DMS53 (cell line): ENCODE measurements at regions not wholly inside any gene's neighbourhood (a gene's known extent, or its start where the extent isn't known, plus 50 kb on each side); places are given as distances from the start of the nearest gene placed in this dataset.
"Not testable (repeated sequence)": the region's sequence is repeated elsewhere in the genome, so short reads cannot be mapped to it uniquely, and the experiment has no call there.

Experiments used
- DNase-seq: peaks from one replicate; lab custom pipeline; 2025; lab: John Stamatoyannopoulos, UW

DNA sequence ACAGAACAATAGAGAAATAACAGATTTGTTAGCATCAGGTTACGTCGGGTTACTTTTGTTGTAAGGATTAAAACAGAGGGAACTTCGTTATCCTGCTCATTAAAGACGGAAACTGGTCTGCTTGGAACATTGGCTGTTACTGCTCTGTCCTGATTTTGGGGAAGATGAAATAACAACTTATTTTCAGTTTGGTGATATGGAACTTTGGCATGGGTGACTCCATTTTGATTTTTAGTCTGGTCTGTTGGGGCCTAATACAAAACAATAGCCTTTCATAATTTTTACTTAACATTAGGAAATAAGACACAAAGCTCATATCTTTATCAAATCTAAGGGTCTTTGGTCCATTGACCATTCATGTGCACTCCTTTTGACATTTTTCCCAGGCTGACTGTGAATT, 220.5 kb upstream of the DUSP10 start:
- DNase-seq, result no peak

DNA sequence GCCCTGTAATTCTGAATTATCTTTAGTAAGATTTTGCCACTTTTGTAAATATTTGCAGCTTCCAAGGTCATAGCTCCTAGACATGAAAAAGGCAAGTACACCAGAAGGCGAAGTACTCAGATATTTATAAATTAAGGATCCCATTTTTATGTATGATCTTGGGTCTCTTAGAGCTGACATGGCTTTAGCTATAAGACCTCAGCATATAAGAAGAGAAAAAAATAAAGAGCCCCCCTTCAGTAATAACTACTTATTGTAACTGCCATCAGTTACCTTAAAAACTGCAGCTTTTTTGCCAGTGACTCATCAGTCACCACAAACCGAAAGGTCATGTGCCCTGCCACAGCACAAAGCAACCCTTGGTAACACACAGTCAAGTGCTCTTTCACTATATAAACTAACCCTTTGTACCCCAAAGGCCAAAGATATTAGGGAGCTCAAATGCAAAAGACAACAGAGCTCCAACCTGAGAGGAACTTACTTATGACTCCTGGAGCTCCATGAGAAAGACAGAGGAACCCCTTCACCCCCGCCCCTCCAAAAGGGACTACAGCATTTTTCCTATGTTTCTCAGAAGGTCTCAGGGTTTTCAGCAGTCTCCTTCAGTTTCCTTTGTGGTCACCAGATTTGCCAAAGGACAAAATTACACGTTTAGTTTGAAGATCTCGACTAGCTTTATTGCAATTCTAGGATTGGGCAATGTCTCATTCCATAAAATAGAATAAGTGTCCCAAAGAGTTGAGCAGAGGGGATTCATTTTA, 219.8 kb upstream of the DUSP10 start:
- peak; percentile 81 for DNase-seq

DNA sequence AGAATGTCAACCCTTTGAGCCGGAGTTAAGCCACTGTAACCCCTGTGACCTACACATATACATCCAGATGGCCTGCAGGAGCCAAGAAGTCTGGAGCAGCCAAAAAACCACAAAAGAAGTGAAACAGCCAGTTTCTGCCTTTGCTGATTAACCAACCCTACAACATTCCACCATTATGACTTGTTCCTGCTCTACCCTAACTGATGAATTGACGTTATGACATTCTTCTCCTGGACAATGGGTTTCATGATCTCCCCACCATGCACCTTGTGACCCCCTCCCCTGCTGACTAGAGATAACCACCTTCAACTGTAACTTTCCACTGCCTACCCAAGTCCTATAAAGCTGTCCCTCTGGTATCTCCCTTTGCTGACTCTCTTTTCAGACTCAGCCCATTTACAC, 216.3 kb upstream of the DUSP10 start:
- not testable (repeated sequence) for DNase-seq

DNA sequence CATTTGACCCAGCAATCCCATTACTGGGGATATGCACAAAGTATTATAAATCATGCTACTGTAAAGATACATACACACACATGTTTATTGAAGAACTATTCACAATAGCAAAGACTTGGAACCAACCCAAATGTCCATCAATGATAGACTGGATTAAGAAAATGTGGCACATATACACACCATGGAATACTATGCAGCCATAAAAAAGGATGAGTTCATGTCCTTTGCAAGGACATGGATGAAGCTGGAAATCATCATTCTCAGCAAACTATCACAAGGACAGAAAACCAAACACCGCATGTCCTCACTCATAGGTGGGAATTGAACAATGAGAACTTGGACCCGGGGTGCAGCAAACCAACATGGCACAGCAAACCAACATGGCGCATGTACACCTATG, 215.5 kb upstream of the DUSP10 start:
- DNase-seq, result not testable (repeated sequence)

DNA sequence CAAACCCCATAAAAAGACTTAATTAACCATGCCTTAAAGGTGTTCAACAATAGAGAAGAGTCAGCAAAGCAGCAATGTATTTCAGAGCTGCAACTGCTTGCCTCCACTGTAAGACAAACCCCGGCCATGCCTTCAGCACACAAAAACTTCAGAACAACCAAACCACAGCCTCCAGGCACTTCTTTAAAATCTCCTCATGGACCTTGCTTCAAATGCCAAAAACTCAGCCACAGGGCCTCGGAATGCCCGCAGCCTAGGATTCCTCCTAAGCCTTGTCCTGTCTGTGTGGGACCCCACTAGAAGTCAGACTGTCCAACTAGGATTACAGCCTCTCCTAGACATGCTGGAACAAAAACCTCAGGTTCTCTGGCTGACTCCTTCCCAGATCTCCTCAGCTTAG, 208.1 kb upstream of the DUSP10 start:
- no peak for DNase-seq

DNA sequence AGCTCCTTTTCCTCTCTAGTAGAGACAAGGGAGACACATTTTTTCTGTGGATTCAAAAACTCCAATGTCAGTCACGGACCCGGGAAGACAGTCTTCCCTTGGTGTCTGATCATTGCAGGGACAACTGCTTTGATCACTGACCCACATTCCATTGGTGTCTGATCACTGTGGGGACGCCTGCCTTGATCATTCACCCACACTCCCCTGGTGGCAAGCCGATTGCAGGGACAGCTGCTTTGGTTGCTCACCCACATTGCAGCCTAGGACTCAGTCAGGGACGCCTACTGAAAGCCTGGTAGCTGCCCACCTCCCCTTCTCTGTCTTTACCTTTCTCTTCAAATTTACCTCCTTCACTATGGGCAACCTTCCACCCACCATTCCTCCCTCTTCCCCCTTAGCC, 206.6 kb upstream of the DUSP10 start:
- no peak for DNase-seq

DNA sequence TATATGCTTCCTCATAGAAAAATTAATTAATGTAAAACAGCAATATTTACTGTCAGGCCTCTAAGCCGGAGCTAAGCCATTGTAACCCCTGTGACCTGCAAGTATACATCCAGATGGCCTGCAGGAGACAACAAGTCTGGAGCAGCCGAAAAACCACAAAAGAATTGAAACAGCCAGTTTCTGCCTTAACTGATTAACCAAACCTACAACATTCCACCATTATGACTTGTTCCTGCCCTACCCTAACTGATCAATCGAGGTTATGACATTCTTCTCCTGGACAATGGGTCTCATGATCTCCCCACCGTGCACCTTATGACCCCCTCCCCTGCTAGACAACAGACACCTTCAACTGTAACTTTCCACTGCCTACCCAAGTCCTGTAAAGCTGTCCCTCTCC, 205.8 kb upstream of the DUSP10 start:
- no peak for DNase-seq

DNA sequence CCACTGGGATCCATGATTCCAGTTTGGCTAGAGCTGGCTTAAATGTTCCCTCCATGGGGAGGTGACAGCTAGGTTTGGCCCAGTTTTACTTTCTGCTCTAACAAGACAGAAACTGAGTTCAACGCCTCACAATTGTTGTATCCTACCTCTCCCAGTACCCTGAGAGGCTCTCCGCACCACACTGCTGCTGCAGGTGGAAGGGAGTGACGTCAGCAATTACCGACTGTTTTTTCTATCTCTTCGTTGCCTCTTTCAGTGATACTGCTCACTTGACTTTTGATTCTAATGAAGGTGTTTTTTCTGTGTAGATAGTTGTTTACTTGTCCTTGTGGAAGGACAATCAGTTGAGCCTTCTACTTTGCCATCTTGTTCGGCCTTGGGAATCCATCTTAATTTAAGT, 204.9 kb upstream of the DUSP10 start:
- DNase-seq, result no peak

DNA sequence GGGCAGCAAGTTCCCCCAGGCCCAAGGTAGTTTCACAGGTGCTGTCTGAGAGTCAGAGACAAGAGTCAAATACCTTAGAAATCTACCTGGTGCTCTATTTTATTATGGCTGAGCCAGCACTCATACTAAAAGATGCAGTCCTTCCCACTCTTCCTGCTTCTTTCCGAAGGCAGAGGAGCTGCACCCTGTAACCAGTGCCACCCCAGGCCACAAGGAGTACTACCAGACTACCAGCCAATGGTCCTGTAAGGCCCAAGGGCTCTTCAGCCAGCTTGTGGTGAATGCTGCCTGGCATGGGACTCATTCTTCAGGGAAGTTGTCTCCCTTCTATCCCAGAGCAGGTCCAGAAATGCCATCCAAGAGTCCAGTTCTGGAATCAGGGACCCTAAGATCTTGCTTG, 203.8 kb upstream of the DUSP10 start:
- peak; percentile 67 for DNase-seq

DNA sequence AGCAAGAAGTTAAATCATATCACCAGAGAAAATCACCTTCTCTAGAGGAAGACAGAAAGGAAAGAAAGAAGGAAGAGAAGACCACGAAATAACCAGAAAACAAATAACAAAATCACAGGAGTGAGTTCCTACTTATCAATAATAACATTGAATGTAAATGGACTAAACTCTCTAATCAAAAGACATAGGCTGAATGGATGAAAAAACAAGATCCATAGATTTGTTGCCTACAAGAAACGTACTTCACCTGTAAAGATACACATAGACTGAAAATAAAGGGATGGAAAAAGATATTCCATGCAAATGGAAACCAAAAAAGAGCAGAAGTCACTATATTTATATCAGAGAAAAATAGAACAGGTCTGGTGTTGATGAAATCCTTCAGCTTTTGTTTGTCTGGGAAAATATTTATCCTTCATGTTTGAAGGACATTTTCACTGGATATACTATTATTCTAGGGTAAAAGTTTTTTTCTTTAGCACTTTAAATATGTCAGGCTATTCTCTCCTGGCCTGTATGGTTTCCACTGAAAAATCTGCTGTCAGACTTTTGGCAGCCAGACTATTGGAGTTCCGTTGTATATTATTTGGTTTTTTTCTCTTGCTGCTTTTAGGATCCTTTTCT, 202.5 kb upstream of the DUSP10 start:
- no peak for DNase-seq

DNA sequence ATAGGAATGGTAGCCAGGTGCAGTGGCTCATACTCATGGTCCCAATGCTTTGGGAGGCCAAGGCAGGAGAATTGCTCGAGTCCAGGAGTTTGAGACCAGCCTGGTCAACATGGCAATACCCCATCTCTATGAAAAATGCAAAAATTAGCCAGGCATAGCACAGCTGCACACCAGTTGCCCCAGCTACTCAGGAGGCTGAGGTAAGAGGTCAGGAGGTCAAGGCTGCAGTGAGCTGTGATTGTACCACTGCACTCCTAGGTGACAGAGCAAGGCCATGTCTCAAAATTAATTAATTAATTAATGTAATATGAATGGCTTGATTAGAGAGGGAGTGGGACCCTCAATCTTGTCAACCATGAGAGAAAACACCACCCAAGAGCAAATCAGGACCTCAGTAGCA, 198.7 kb upstream of the DUSP10 start:
- no peak for DNase-seq

DNA sequence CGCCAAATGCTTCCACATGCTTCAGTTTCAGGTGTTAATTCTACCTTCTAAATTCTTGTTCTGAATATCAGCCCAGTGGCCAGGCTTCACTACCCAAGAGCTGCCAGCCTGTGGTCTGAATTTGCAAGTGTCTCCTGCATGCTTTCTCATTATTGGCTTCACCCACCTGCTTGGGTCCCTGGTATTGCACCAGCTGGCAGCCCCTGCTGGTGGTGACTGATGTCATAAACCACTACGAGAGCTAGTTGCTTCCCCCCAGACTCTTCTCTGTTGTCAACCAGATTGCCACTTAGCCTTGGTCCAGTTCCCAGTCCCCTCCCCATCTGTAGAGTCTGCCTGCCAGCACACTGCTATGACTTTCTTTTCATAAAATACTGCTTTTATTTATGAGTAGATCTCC, 197.7 kb upstream of the DUSP10 start:
- DNase-seq, result no peak

DNA sequence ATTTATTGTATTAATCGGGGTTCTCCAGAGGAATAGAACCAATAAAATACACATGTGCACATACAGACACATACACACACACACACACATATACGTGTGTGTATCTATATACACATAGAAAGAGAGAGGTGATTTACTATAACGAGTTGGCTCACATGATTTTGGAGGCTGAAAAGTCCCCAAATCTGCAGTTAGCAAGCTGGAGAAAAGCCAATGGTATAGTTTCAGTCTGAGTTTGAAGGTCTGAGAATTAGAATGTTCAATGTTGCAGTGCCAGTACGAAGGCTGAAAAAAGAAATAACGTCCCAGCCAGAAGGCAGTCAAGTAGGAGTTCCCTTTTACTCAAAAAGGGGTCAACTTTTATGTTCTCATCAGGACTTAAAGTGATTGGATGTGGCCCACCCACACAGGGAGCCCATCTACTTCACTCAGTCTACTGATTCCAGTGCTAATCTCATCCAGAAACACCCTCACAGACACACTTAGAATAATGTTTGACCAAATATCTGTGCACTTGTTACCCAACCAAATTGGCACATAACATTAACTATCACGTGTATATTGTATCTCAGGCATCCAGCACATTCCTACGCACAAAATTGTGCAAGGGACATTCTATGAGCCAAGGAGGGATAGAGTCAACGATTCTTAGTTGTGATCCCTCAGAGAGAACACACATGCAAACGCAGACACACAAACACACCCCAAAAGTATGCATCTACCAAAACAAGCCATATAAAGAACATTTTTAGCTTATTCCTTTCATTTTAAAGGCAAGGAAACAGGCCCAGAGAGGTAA, 195.5 kb upstream of the DUSP10 start:
- no peak for DNase-seq

DNA sequence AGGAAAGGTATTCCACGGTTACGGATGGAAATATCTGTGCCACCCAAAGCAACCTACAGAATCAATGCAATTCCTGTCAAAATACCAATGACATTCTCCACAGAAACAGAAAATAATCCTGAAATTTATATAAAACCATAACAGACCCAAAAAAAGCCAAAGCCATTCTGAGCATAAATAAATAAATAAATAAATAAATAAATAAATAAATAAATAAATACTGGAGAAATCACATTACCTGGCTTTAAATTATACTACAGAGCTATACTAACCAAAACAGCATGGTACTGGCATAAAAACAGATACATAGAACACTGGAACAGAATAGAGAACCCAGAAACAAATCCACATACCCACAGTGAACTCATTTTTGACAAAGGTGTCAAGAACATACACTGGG, 191.9 kb upstream of the DUSP10 start:
- DNase-seq, result no peak

DNA sequence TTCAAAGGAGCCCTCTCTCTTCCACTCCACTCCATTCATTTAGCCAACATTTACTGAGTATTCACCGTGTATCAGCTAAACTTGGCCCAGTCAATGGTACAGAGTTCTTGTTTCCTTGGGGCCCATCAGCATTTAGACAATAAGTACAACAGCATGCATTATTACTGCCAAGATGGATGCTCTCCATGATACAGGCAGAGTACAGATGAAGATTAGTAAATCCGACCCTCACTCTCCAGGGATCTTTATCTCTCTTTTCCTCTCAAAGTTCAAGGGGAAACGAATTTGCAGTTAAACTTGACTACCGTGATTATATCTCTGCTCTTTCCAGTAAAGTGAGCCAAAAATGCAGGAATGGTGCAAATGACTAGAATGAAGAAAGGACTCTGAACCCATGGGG, 184.6 kb upstream of the DUSP10 start:
- DNase-seq, result no peak

DNA sequence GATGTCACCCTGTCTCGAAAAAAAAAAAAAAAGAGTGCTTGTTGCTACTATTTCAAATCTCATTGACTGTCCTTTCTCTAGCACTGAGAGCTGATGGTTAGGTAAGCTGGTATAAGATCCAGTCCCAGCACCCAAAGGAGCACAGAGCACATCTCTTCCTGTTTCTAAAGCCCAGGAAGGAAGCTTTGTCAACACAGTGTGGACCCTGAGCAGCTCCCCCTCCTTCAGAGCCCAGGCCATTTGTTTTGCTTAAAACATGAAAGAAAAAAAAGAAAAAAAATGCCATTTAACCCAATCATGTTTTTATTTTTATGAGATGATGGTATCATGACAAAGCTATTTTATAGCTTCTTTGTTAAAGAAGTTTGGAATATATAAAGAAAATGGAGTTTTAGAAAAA, 184.1 kb upstream of the DUSP10 start:
- no peak for DNase-seq

DNA sequence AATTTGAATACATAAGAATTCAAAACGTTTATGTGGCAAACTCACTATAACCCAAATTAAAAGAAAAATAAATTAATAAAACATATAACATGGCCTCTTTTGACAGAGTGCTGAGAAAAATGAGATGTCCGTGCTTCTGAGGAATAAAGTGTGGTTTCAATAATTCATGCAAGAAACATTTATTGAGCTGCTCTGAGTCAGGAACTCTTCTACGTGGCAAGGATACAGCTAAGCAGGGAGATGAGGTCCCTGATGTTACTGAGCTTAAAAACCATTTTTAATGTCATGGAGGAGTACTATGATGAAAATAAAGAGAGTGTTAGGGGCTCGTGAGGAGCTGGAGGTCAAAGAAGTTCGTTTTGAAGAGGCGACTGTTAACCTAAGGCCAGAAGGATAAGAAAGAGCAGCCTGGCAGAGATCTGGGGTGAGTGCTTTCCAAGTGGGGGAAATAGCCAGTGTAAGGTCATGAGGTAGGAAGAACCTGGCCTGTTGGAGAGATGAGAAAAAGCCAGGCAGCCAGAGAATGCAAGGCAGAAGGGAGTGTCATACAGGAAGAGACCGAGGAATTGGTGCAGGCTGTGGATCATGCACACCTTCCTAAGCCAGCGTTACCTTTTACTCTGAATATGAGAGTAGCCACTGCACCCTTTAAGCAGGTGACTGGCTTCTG, 182.2 kb upstream of the DUSP10 start:
- DNase-seq, result no peak

DNA sequence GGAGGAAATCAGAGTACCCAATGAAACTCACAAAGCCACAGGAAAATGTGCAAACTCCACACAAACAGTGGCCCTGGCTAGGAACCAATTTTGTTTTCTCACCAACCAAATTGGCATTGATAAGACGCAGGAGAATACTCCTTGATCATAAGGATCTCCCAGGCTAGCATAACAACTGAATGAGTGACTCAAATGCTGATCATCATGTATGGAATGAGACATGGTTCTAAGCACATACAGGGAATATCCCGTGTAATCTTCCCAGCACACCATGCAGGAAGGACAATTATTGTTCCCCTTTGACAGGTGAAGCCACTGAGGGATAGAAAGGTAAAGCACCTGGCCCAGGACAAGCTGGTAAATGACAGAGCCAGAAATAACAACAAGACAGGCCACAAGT, 180.0 kb upstream of the DUSP10 start:
- no peak for DNase-seq

DNA sequence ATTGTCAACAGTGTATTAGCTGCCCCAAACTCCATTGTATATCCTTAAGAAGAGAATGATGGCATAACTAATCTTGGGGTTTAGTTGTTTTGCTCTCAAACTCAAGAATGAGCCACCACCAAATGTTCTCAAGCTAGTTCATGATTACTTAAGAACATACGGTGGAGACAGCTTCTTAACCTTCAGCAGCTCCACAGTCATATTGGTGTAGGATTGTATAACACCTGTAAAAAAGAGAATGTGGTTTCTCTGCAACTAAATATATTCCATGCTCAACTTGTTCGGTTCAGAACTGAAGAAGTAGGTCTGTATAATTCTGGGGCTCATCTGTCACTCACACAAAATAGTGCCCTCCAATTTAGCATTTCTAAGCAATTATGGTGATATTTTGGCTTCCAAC, 177.9 kb upstream of the DUSP10 start:
- DNase-seq, result no peak

DNA sequence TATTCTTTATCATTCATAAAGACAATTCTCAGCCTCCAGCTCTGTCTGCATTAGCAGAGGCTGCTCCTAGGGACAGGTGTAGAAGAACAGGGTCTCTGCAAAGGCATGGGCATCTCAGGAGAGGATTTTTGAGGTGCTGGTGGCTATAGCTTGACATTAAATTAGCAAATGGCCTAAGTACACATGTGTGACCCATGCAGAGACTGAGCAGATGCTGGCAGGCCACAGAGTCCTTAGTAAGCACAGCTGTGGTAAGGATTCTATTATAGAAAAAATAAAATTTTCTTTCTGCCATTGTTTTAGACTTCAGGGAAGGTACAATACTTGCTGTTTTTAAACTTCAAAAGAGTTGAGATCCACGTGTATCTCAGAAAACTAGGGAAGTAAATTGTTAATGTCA, 177.5 kb upstream of the DUSP10 start:
- DNase-seq, result no peak

DNA sequence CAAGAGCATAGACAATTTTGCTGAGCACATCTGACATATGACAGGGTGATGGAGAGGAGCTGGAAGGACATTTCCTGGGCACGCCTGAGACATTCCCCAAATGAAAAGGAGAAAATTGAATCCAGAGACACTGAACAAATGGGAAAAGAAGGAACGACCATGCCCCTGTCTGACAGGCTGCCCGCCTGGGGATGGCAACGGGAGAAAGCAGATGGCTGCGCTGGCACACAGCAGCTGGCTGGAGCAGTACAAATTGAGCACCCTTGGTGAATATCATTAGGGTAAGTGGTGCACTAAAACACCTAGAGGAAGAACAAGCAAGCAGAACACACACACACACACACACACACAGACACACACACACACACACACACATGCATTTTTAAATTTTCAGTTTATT, 174.3 kb upstream of the DUSP10 start:
- no peak for DNase-seq

DNA sequence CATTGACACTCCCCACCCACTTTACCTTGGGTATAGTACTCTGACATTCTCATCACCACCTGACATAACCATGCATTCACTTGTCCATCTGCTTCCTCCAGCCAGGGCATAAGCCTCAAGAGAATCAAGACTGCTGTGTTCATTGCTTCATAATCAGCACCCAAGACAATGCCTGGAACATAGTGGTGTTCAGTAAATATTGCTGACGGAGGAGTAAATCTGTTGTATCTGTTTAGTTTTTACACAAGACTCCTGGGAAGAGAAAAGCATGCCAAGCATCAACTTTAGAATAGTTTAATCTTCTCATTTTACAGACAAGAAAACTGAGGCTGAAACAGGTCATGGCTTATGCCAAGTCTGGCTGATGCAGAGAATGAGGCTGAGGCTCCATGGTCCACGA, 173.9 kb upstream of the DUSP10 start:
- no peak for DNase-seq
